ENCODE measurements at regions not wholly inside any gene's neighbourhood (a gene's known extent, or its start where the extent isn't known, plus 50 kb on each side); places are given as distances from the start of the nearest gene placed in this dataset.

DNA sequence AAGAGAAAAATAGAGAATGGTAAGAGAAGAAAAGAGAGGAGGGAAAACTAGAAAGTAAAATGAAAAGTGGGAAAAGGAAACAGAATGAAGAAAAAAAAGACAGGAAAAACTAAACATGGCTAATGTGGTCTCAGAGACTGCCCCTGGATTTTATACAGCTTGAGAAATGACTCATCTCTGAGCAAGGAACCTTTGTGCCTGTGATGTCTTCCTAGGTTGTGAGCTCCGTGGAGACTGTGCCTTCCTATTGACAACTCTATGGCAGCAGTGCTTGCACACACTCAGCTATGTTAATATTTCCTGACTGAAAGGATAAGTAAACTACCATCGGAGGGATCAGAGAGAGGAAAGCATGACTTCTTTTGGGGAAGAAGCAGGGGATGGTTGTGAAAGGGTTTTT, 203.8 kb downstream of the RDH14 start:
- no peak for TF ChIP-seq CTCF (IDR thresholded peaks at IDR 0.05; ENCODE audit: borderline replicate concordance, insufficient read depth, low read depth, low read length)

GRCh38 chr2:18349421-18349820, 211.0 kb downstream of the RDH14 start:
- H3K4me3 ChIP-seq (ENCODE audit: low read depth, low read length) = no peak overlapping the region
- no peak for TF ChIP-seq CTCF (IDR thresholded peaks at IDR 0.05; ENCODE audit: borderline replicate concordance, insufficient read depth, low read depth, low read length)

More for the DNA sequence above, 203.8 kb downstream of the RDH14 start:
- no peak overlapping the region for H3K4me3 ChIP-seq (ENCODE audit: low read depth, low read length)

- H3K4me3 ChIP-seq (ENCODE audit: low read depth, low read length) = no peak overlapping the region
- TF ChIP-seq CTCF (IDR thresholded peaks at IDR 0.05; ENCODE audit: borderline replicate concordance, insufficient read depth, low read depth, low read length) = no peak
Observed at GRCh38 chr2:18346874-18347273, 213.6 kb downstream of the RDH14 start.

DNA sequence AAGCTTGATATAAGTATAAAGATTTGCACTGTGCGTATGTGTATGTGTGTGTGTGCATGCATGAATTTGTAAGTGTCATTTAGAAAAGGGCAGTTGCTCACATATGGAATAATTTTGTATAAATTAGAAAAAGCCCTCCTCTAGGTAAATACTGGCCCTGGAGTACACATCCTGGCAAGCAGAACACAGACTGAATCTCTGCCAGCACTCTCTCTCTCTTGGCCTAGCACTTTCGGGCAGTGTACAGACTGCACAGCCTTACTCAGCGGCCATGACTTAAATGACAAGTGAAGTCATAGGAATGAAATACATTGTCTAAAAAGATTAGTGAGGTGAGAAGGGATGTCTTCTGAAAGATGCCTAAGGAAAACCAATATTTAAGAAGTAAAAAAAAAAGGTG, 214.1 kb downstream of the RDH14 start:
- no peak for TF ChIP-seq CTCF (IDR thresholded peaks at IDR 0.05; ENCODE audit: borderline replicate concordance, insufficient read depth, low read depth, low read length)
- H3K4me3 ChIP-seq (ENCODE audit: low read depth, low read length) = no peak overlapping the region

- no peak for TF ChIP-seq CTCF (IDR thresholded peaks at IDR 0.05; ENCODE audit: borderline replicate concordance, insufficient read depth, low read depth, low read length)
- no peak overlapping the region for H3K4me3 ChIP-seq (ENCODE audit: low read depth, low read length)
Observed at GRCh38 chr2:18345848-18346247, 214.6 kb downstream of the RDH14 start.

DNA sequence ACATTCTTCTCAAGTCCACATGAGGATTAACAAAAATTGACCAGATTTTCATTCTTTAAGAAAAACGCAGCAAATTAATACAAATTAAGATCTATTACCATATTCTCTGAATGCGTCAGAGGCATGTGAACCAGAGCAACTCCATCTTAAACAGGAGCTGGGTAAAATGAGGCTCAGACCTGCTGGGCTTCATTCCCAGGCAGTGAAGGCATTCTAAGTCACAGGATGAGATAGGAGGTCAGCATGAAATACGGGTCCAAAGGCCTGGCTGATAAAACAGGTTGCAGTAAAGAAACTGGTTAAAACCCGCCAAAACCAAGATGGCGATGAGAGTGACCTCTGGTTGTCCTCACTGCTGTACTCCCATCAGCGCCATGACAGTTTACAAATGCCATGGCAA, 217.6 kb downstream of the RDH14 start:
- TF ChIP-seq CTCF (IDR thresholded peaks at IDR 0.05; ENCODE audit: borderline replicate concordance, insufficient read depth, low read depth, low read length) = no peak
- H3K4me3 ChIP-seq (ENCODE audit: low read depth, low read length) = no peak overlapping the region

DNA sequence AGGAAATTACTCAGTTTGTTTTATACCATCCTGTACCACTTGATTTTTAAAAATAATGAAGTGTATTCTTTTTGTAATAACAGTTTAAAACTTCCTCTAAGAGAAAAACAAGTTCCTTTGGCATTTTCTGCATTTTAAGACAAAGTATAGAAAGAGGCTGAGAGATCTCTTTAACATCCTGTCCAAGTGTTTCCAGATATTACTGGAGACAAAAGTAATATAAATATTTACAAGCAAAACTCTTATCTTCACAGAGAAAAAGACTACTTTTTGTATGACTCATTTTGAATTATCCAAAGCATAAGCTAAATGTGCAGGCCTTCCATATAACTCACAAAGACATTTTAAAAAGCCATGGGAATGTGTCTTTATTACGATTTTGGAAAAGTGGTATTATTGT, 221.1 kb downstream of the RDH14 start:
- H3K4me3 ChIP-seq (ENCODE audit: low read depth, low read length) = no peak overlapping the region
- TF ChIP-seq CTCF (IDR thresholded peaks at IDR 0.05; ENCODE audit: borderline replicate concordance, insufficient read depth, low read depth, low read length) = no peak

Measured in GM12875 (cell line).